Upper lobe of right lung (tissue), 1 donor: ENCODE measurements at regions not wholly inside any gene's neighbourhood (a gene's known extent, or its start where the extent isn't known, plus 50 kb on each side); places are given as distances from the start of the nearest gene placed in this dataset.

Source experiments
- ATAC-seq: fragments of 200-7000 bp; cut with Tn5 transposase; one replicate; pipeline ENCODE4 v1.9.1; 2020; ENCODE audit warnings: mild to moderate bottlenecking, moderate library complexity
- DNase-seq: peaks from one replicate; pipeline ENCODE4 v3.0.0-alpha.2; 2020
- H3K27ac ChIP-seq: fragments of 200-600 bp; one replicate; pipeline ENCODE4 v1.8.0; 2022
- H3K27me3 ChIP-seq: fragments of 200-600 bp; one replicate; pipeline ENCODE4 v1.8.0; 2022; ENCODE audit warnings: mild to moderate bottlenecking
- H3K36me3 ChIP-seq: fragments of 200-600 bp; one replicate; pipeline ENCODE4 v1.8.0; 2022
- H3K4me1 ChIP-seq: fragments of 200-600 bp; one replicate; pipeline ENCODE4 v1.8.0; 2022
- H3K4me3 ChIP-seq: fragments of 200-600 bp; one replicate; pipeline ENCODE4 v1.8.0; 2022; ENCODE audit warnings: mild to moderate bottlenecking
- H3K9me3 ChIP-seq: fragments of 200-600 bp; one replicate; pipeline ENCODE4 v1.8.0; 2022
- intact Hi-C: fragments of 100-400 bp; cut with DNase I; formaldehyde crosslinking; loops from one replicate; pipeline ENCODE4 v1.11.0; 2022
- TF ChIP-seq, protein P1 (sequence below): fragments of 200-600 bp; IDR thresholded peaks from one replicate; pipeline ENCODE4 v1.8.0; 2022; ENCODE audit warnings: antibody characterized with exemption
- donor health status: DM: no; HTN: yes; CAD: no; lungs with severe emphysema.

DNA sequence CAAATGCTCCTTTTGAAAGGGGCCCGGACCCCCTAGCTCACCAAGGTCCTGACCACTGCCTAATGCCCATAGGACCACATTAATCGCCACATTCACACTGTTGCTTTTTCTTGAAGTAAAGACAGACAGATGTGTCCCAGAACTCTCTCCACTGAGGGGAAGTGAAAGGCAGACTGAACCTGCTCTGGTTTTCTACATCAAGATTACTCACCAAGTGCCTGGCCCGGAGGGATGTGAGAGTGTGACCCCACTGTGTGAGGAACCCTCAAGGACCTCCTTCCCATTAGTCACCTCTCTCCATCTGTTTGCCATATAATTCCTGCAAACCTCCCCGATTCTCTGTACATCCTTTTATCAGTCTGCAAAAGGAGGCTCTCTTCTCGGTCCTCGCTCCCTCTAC is 381.5 kb downstream of the OMA1 start:
- ATAC-seq (no peak), DNase-seq (no peak)
- no peaks in the 10 kb centered on the region for H3K36me3 ChIP-seq
- TF ChIP-seq, protein P1, sequence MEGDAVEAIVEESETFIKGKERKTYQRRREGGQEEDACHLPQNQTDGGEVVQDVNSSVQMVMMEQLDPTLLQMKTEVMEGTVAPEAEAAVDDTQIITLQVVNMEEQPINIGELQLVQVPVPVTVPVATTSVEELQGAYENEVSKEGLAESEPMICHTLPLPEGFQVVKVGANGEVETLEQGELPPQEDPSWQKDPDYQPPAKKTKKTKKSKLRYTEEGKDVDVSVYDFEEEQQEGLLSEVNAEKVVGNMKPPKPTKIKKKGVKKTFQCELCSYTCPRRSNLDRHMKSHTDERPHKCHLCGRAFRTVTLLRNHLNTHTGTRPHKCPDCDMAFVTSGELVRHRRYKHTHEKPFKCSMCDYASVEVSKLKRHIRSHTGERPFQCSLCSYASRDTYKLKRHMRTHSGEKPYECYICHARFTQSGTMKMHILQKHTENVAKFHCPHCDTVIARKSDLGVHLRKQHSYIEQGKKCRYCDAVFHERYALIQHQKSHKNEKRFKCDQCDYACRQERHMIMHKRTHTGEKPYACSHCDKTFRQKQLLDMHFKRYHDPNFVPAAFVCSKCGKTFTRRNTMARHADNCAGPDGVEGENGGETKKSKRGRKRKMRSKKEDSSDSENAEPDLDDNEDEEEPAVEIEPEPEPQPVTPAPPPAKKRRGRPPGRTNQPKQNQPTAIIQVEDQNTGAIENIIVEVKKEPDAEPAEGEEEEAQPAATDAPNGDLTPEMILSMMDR: no peak
- no peaks in the 10 kb centered on the region for H3K9me3 ChIP-seq
- H3K27me3 ChIP-seq: no peaks in the 10 kb centered on the region
- H3K4me1 ChIP-seq: no peaks in the 10 kb centered on the region
- intact Hi-C loops: no loop called here
- H3K4me3 ChIP-seq: no peak overlapping the region
- no peak overlapping the region for H3K27ac ChIP-seq

GRCh38 chr1:58162952-58163550 is 383.5 kb downstream of the OMA1 start:
- H3K36me3 ChIP-seq: no peaks in the 10 kb centered on the region
- intact Hi-C loops: no loop called here
- DNase-seq: no peak
- no peak overlapping the region for H3K4me3 ChIP-seq
- no peaks in the 10 kb centered on the region for H3K4me1 ChIP-seq
- H3K27me3 ChIP-seq: no peaks in the 10 kb centered on the region
- ATAC-seq: peak; percentile 90
- H3K27ac ChIP-seq: no peak overlapping the region
- no peaks in the 10 kb centered on the region for H3K9me3 ChIP-seq
- TF ChIP-seq, protein P1: peak; percentile 87

- Histone ChIP-seq H3K4me1 (no peaks in the 10 kb centered on the region), H3K36me3 (no peaks in the 10 kb centered on the region), H3K27me3 (no peaks in the 10 kb centered on the region), H3K9me3 (no peaks in the 10 kb centered on the region), H3K27ac (no peak overlapping the region), H3K4me3 (no peak overlapping the region)
- TF ChIP-seq, protein P1: no peak
- intact Hi-C loops: no loop called here
- DNase-seq (no peak), ATAC-seq (no peak)
These were observed 387.1 kb downstream of the OMA1 start for GRCh38 chr1:58159434-58159830.

DNA sequence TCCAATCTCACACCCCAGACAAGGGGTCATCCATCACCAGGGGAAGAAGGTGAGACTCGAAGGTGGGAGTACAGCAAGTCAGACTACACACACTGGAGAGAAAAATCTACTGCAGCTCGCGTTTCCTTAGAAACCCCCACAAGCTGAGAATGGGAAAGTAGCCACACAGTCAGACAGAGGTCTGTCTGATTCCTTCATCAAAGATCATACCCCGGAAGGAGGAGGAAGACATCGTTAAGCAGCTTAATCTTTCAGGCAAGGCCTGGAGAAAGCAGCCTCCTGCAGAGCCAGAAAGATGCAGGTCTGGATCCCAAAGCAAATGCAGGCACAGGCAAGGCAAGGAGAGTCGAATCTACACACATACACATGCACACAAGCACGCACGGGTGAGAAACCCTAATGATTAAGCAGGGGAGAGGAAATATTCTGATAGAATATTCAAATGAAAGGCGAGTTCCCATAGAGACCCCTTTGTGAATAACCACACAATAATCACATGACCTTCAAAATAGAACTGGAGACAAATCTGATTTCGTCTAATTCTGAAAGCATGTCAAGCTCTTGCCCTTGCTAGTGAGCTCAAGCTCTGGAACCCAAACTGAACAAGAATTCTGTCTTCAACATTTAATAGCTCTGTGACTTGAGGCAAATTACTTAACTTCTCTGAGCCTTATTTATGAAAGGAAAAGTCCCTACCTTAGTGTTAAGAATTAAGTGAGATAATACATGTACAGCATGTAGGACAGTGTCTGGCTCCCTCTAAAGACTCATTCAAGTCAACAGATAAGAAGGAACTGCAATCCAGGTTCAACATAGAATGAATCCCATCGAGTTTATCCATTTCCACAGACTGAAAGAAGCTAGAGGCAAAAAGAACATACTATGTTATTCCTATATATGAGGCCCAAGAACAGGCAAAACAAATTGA is 387.8 kb downstream of the OMA1 start:
- no peaks in the 10 kb centered on the region for H3K9me3 ChIP-seq
- ATAC-seq (no peak), DNase-seq (no peak)
- H3K27me3 ChIP-seq: no peaks in the 10 kb centered on the region
- TF ChIP-seq, protein P1: no peak
- no peak overlapping the region for H3K4me3 ChIP-seq
- H3K27ac ChIP-seq: no peak overlapping the region
- intact Hi-C loops: no loop called here
- no peaks in the 10 kb centered on the region for H3K4me1 ChIP-seq
- H3K36me3 ChIP-seq: no peaks in the 10 kb centered on the region

DNA sequence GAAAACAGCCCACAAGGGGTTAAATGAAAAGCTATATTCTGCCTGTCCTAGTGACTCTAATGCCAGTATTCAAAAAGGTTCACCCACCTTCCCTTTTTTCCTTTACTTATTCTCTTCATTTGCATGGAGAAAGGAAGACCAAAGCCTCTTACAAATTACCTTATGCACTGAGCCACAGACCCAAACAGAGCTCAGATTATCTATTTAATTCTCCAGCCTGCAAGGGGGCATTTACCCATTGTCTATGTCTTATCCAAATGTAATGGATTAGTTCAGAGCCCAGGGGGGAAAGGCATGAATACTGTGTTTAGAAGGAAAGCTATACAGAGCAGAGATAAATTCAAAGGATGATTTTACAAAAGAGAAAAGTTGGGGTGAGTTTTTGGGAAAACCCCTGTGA is 388.5 kb downstream of the OMA1 start:
- intact Hi-C loops: no loop called here
- Histone ChIP-seq H3K4me3 (no peak overlapping the region), H3K9me3 (no peaks in the 10 kb centered on the region), H3K36me3 (no peaks in the 10 kb centered on the region), H3K27ac (no peak overlapping the region), H3K4me1 (no peaks in the 10 kb centered on the region), H3K27me3 (no peaks in the 10 kb centered on the region)
- ATAC-seq: no peak
- no peak for DNase-seq
- TF ChIP-seq, protein P1: no peak
